GM13977 (cell line): ENCODE measurements at regions not wholly inside any gene's neighbourhood (a gene's known extent, or its start where the extent isn't known, plus 50 kb on each side); places are given as distances from the start of the nearest gene placed in this dataset.
"Not testable (repeated sequence)": the region's sequence is repeated elsewhere in the genome, so short reads cannot be mapped to it uniquely, and the experiment has no call there.

Source experiments
- DNase-seq: peaks from one replicate; pipeline ENCODE4 v3.0.0; 2012; ENCODE audit warnings: low spot score
- CTCF ChIP-seq: IDR thresholded peaks from 2 replicates; pipeline ENCODE4 v1.5.1; 2012; ENCODE audit warnings: mild to moderate bottlenecking, control low read depth; ENCODE audit not compliant: insufficient read depth; ENCODE audit errors: extremely low read depth, missing control alignments
- in situ Hi-C: fragments of 300-500 bp; cut with MboI; formaldehyde crosslinking; loops from one replicate; pipeline ENCODE4 v1.12.0; 2022; ENCODE audit warnings: low sequenced_read_pairs, low pct_unique_long_range_greater_than_20kb, mixed read lengths, inconsistent platforms; ENCODE audit not compliant: unreplicated experiment

DNA sequence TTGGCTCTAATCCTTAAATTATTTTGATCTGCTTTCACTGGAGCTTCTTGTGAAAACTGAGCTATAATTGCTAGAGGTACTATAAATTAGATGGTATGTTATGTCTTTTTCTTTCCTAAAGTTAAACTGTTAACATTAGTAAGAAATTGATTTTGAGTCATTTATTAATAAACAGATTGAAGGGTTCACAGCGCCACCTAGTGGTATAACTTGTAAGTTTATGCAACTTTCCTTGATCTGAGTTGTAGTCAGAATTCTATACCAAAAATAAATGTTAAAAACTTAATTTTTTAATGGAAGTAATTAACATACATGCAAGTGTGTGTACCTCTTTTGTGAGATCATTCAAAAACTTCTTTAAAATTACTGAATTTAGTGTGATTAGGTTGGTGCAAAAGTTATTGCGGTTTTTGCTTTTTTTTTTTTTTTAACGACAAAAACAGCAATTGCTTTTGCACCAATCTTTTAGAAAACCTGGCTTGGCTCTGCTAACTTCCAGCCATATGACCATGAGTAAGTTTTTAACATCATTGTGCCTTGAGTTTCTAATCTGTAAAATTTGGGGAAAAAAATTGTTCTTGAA lies 151.5 kb downstream of the CENPC start:
- TF ChIP-seq CTCF, result peak; percentile 63
- DNase-seq, result peak; percentile 41
- in situ Hi-C loops, result no loop called here

DNA sequence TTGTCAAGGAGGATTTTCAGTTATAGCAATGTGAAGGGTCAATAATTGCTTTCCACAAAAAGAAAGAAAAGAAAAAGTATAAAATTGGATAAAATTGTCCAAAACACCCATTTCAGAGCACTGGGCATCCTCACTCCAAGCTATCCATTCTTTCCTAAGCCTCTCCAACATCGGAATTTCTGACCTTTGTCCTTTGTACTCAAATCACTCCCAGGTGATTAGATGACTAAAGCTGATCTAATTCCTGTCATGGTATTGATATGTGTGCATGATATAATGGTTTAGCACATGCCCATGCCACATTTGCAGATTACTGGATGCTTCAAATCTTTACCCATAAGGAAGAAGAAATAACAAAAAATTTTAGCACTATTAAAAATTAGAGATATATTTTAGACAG lies 152.3 kb downstream of the CENPC start:
- no peak for TF ChIP-seq CTCF
- no peak for DNase-seq
- in situ Hi-C loops, result no loop called here

- in situ Hi-C loops, DNase-seq: not testable (repeated sequence)
Measured at GRCh38 chr4:67381406-67381804, 163.9 kb downstream of the CENPC start.

GRCh38 chr4:67380702-67381405 lies 164.4 kb downstream of the CENPC start:
- DNase-seq, in situ Hi-C loops: not testable (repeated sequence)

DNA sequence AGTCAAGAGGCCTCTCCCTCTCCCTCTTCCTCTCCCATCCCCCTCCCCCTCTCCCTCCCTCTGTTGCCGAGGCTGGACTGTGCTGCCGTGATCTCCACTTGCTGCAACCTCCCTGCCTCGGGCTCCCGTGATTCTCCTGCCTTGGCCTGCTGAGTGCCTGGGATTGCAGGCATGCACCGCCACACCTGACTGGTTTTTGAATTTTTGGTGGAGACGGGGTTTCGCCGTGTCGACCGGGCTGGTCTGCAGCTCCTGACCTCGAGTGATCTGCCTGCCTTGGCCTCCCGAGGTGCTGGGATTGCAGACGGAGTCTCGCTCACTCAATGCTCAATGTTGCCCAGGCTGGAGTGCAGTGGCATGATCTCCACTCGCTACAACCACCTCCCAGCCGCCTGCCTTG lies 165.1 kb downstream of the CENPC start:
- TF ChIP-seq CTCF, result no peak
- in situ Hi-C loops, result no loop called here
- DNase-seq, result no peak

DNA sequence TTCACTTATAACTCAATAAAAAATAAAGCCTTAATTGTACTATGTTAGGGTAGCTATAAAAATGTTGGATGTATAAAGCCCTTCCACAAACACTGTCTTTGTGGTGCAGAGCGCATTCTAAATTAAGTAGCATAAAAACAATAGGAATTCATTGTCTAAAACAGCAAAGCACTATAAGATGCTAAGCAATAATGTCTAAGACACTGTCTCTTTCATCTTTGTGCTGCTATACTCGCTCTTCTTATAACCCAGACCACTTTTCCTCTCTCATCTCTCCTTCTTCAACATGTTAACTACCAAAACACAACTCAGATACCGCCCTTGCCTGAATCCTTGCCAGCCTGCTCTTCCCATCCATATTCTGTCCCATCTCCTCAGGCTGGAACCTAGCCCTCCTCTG lies 170.0 kb downstream of the CENPC start:
- no peak for TF ChIP-seq CTCF
- in situ Hi-C loops, result no loop called here
- DNase-seq, result no peak

DNA sequence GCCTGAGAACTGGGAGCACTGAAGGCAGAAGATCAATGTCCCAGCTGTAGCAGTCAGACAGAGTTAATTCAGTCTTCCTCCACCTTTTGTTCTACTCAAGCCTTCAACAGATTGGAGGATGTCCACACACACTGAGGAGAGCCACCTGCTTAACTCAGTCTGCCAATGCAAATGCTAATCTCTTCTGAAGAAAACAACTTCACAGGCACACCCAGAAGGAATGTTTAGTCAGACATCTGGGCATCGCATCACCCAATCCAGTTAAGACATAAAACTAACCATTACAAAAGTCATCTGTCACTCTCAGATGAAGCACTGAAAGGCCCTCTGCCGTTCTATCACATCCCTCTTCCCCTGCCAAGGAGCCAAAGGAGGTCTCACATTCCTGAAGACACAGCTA lies 173.7 kb downstream of the CENPC start:
- DNase-seq, result no peak
- in situ Hi-C loops, result no loop called here
- no peak for TF ChIP-seq CTCF
